22Rv1 (cell line): ENCODE measurements at regions not wholly inside any gene's neighbourhood (a gene's known extent, or its start where the extent isn't known, plus 50 kb on each side); places are given as distances from the start of the nearest gene placed in this dataset.

ENCODE experiments used
- ZFX ChIP-seq: fragments of 450-650 bp; IDR thresholded peaks from 2 replicates; pipeline ENCODE4 v1.6.1; 2017; ENCODE audit warnings: antibody characterized with exemption, borderline replicate concordance
- TF ChIP-seq, protein P1 (sequence below): fragments of 450-650 bp; IDR thresholded peaks from 2 replicates; pipeline ENCODE4 v1.5.1; 2017; ENCODE audit warnings: mild to moderate bottlenecking

DNA sequence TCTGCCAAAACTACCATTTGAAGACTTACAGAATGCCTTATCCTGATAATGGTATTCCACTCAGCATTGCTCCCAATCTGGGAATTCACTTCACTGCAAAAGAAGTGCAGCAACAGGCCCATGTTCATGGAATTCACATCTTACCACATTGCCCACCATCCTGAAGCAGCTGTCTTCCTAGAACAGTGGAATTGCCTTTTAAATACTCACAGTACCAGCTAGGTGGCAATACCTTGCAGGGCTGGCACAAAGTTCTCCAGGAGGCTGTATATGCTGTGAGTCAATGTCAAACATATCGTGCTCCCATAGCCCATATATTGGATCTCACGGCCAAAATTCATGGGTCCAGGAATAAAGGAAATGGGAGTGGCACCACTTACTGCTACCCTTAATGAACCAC, 83.8 kb upstream of the PLEKHG7 start:
- TF ChIP-seq, protein P1, sequence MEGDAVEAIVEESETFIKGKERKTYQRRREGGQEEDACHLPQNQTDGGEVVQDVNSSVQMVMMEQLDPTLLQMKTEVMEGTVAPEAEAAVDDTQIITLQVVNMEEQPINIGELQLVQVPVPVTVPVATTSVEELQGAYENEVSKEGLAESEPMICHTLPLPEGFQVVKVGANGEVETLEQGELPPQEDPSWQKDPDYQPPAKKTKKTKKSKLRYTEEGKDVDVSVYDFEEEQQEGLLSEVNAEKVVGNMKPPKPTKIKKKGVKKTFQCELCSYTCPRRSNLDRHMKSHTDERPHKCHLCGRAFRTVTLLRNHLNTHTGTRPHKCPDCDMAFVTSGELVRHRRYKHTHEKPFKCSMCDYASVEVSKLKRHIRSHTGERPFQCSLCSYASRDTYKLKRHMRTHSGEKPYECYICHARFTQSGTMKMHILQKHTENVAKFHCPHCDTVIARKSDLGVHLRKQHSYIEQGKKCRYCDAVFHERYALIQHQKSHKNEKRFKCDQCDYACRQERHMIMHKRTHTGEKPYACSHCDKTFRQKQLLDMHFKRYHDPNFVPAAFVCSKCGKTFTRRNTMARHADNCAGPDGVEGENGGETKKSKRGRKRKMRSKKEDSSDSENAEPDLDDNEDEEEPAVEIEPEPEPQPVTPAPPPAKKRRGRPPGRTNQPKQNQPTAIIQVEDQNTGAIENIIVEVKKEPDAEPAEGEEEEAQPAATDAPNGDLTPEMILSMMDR = no peak
- no peak for TF ChIP-seq ZFX
